ENCODE measurements at regions not wholly inside any gene's neighbourhood (a gene's known extent, or its start where the extent isn't known, plus 50 kb on each side); places are given as distances from the start of the nearest gene placed in this dataset.

DNA sequence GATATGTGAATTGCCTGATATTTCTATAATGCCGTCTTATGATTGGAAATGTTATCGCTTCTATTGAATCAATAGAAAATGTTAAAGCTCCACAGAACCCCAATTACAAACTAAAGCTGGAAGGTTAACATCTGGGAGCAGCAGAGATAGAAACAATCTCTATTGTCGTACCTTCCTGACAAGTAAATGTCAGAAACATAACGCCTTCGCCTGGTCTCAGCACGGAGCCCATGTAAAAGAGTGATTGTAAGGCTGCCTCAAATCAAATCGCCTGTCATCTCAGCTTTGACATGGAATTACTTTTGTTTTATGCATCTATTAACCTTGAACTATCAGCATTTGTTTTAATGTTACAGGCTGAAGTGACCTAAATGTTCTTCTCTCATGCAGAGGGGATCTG is 885.9 kb upstream of the PIK3C3 start:
- Histone ChIP-seq H3K4me2 (no peak overlapping the region), H3K9ac (no peak overlapping the region), H3K27ac (no peak overlapping the region), H3K36me3 (no peaks in the 10 kb centered on the region), H3F3A (ENCODE audit: low read depth) (no peaks in the 10 kb centered on the region), H3K79me2 (ENCODE audit: low read depth) (no peaks in the 10 kb centered on the region), H3K9me3 (ENCODE audit: low read depth) (no peaks in the 10 kb centered on the region), H3K4me1 (no peaks in the 10 kb centered on the region), H4K20me1 (ENCODE audit: low read depth) (no peaks in the 10 kb centered on the region), H3K4me3 (no peak overlapping the region), H3K27me3 (no peaks in the 10 kb centered on the region), H2AFZ (replicated peaks) (no peak overlapping the region)
- no peak for DNase-seq (ENCODE audit: low spot score)
- no peaks in the 10 kb centered on the region for H3K4me1 Mint-ChIP-seq
- no peaks in the 10 kb centered on the region for H3K36me3 Mint-ChIP-seq
- H3K27ac Mint-ChIP-seq = no peak overlapping the region
- no peak overlapping the region for H3K4me3 Mint-ChIP-seq
- TF ChIP-seq EZH2phosphoT487 (IDR thresholded peaks at IDR 0.05) (no peak), CTCF (IDR thresholded peaks at IDR 0.05) (no peak), EZH2 (IDR thresholded peaks at IDR 0.05) (no peak)
- no peaks in the 10 kb centered on the region for H3K9me3 Mint-ChIP-seq
- no peaks in the 10 kb centered on the region for H3K27me3 Mint-ChIP-seq (ENCODE audit: insufficient read depth, low read depth)

DNA sequence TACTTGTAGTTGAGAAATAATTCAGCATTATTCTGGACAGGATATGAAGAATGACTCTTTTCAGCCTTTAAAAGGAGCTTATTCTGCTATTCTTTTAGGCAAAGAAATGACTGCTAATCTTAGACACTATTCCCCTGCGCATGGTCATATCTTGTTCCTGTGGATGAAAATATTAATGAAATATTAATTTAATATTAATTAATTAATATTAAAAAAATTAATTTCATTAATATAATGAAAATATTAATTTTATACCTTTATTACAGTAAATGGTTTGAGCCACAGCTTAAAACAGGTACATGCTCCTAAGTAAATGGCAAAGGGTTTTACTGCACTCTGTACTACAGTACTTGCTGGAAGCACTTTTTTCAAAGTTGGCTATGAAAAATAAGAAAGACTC is 890.1 kb upstream of the PIK3C3 start:
- H3K27me3 Mint-ChIP-seq (ENCODE audit: insufficient read depth, low read depth) = no peaks in the 10 kb centered on the region
- Histone ChIP-seq H3F3A (ENCODE audit: low read depth) (no peaks in the 10 kb centered on the region), H2AFZ (replicated peaks) (no peak overlapping the region), H3K9ac (no peak overlapping the region), H4K20me1 (ENCODE audit: low read depth) (no peaks in the 10 kb centered on the region), H3K79me2 (ENCODE audit: low read depth) (no peaks in the 10 kb centered on the region), H3K4me2 (no peak overlapping the region), H3K36me3 (no peaks in the 10 kb centered on the region), H3K4me1 (no peaks in the 10 kb centered on the region), H3K27ac (no peak overlapping the region), H3K4me3 (no peak overlapping the region), H3K9me3 (ENCODE audit: low read depth) (no peaks in the 10 kb centered on the region), H3K27me3 (no peaks in the 10 kb centered on the region)
- DNase-seq (ENCODE audit: low spot score) = no peak
- no peaks in the 10 kb centered on the region for H3K36me3 Mint-ChIP-seq
- TF ChIP-seq CTCF (IDR thresholded peaks at IDR 0.05) = no peak
- TF ChIP-seq EZH2 (IDR thresholded peaks at IDR 0.05) = no peak
- no peak for TF ChIP-seq EZH2phosphoT487 (IDR thresholded peaks at IDR 0.05)
- H3K27ac Mint-ChIP-seq = no peak overlapping the region
- H3K4me3 Mint-ChIP-seq = no peak overlapping the region
- H3K4me1 Mint-ChIP-seq = no peaks in the 10 kb centered on the region
- H3K9me3 Mint-ChIP-seq = no peaks in the 10 kb centered on the region

DNA sequence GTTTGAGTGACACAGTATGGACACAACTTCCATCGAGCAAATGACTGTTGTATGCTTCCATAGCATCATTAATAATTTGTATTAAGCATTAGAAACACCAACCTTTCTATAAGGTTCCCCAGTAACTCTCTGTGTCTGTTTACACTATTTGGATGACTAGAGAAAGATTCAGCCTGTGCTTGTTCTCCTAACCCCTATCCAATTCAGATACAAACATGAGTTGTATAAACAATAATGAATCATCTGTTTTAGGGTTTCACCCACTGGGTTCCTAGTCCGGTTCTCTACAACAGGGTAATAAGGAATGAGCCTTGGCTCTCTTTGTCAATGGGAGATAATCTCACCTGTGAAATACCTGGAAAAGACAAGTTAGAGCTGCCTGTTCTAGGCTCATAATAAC is 894.1 kb upstream of the PIK3C3 start:
- TF ChIP-seq EZH2phosphoT487 (IDR thresholded peaks at IDR 0.05) (no peak), CTCF (IDR thresholded peaks at IDR 0.05) (no peak), EZH2 (IDR thresholded peaks at IDR 0.05) (no peak)
- Histone ChIP-seq H3F3A (ENCODE audit: low read depth) (no peaks in the 10 kb centered on the region), H2AFZ (replicated peaks) (no peak overlapping the region), H3K27me3 (no peaks in the 10 kb centered on the region), H3K9ac (no peak overlapping the region), H3K79me2 (ENCODE audit: low read depth) (no peaks in the 10 kb centered on the region), H3K4me1 (no peaks in the 10 kb centered on the region), H3K4me2 (no peak overlapping the region), H4K20me1 (ENCODE audit: low read depth) (no peaks in the 10 kb centered on the region), H3K4me3 (no peak overlapping the region), H3K9me3 (ENCODE audit: low read depth) (no peaks in the 10 kb centered on the region), H3K27ac (no peak overlapping the region), H3K36me3 (no peaks in the 10 kb centered on the region)
- Mint-ChIP-seq H3K27ac (no peak overlapping the region), H3K4me3 (no peak overlapping the region), H3K4me1 (peaks cover 12% of the 10 kb centered on the region), H3K36me3 (no peaks in the 10 kb centered on the region), H3K27me3 (ENCODE audit: insufficient read depth, low read depth) (no peaks in the 10 kb centered on the region), H3K9me3 (no peaks in the 10 kb centered on the region)
- DNase-seq (ENCODE audit: low spot score) = no peak

DNA sequence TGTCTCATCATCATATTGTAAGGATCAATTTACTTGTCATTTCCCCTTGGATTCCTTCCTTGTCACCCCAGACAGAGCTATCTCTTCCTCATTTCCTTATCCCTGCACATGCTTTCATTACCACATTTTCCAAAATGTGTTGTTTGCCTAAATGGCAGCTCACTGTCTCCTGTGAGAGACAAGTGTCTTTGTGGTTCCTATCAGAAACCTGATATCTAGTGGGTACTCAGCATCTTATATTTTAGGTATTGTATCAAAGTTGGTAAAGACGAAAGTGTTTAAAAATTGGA is 896.0 kb upstream of the PIK3C3 start:
- no peak overlapping the region for H3K9ac ChIP-seq
- no peak overlapping the region for H3K27ac ChIP-seq
- Mint-ChIP-seq H3K4me3 (no peak overlapping the region), H3K4me1 (peaks cover 12% of the 10 kb centered on the region), H3K27ac (no peak overlapping the region), H3K9me3 (no peaks in the 10 kb centered on the region), H3K27me3 (ENCODE audit: insufficient read depth, low read depth) (no peaks in the 10 kb centered on the region), H3K36me3 (no peaks in the 10 kb centered on the region)
- no peak overlapping the region for H3K4me3 ChIP-seq
- TF ChIP-seq CTCF (IDR thresholded peaks at IDR 0.05) = no peak
- no peak for TF ChIP-seq EZH2phosphoT487 (IDR thresholded peaks at IDR 0.05)
- TF ChIP-seq EZH2 (IDR thresholded peaks at IDR 0.05) = no peak
- H4K20me1 ChIP-seq (ENCODE audit: low read depth) = no peaks in the 10 kb centered on the region
- H3K27me3 ChIP-seq = no peaks in the 10 kb centered on the region
- H3K4me1 ChIP-seq = no peaks in the 10 kb centered on the region
- no peak overlapping the region for H2AFZ ChIP-seq (replicated peaks)
- H3K4me2 ChIP-seq = no peak overlapping the region
- H3K79me2 ChIP-seq (ENCODE audit: low read depth) = no peaks in the 10 kb centered on the region
- no peaks in the 10 kb centered on the region for H3F3A ChIP-seq (ENCODE audit: low read depth)
- H3K9me3 ChIP-seq (ENCODE audit: low read depth) = no peaks in the 10 kb centered on the region
- no peaks in the 10 kb centered on the region for H3K36me3 ChIP-seq
- DNase-seq (ENCODE audit: low spot score) = no peak
